ENCODE measurements at regions not wholly inside any gene's neighbourhood (a gene's known extent, or its start where the extent isn't known, plus 50 kb on each side); places are given as distances from the start of the nearest gene placed in this dataset.
"Not testable (repeated sequence)": the region's sequence is repeated elsewhere in the genome, so short reads cannot be mapped to it uniquely, and the experiment has no call there.

DNA sequence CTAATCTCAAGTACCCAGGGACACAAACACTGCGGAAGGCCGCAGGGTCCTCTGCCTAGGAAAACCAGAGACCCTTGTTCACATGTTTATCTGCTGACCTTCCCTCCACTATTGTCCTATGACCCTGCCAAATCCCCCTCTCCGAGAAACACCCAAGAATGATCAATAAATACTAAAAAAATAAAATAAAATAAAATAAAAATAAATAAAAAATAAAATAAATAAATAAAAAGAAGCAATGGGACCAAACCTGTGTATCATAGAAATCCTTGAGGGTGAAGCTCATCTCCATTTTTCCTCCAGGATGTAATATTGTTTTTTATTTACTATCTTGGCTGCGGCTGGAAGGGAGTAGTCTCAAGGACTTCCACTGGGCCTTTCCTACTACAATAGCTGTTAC, 82.0 kb upstream of the CMKLR1 start:
- DNase-seq, result not testable (repeated sequence)

DNA sequence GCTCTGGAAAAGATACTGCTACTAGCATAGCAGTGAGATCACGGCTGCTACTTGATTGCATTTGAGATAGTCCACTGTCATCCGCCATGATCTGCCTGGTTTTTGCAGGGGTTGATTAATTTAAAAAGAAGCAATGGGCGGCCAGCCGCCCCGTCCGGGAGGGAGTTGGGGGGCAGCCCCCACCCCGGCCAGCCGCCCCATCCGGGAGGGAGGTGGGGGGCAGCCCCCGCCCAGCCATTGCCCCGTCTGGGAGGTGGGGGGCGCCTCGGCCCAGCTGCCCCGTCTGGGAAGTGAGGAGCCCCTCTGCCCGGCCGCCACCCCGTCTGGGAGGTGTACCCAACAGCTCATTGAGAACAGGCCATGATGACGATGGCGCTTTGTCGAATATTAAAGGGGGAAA, 81.3 kb upstream of the CMKLR1 start:
- DNase-seq, result not testable (repeated sequence)

DNA sequence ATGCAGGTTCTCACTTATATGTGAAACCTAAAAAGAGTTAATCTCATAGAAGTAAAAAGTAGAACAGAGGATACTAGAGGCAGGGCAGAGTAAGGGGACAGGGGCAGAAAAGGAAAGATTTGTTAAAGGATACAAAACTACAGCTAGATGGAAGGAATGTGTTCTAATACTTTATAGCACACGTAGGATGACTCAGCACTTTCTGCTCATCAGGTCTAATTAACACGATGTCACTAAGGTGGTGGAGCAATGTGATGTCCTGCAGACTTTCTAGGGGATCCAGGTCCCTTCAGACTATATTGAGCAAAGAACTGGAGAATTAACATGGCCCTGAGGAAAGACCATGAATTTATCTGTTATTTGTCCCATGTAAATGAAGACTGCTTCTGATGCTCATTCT, 80.8 kb upstream of the CMKLR1 start:
- no peak for DNase-seq

DNA sequence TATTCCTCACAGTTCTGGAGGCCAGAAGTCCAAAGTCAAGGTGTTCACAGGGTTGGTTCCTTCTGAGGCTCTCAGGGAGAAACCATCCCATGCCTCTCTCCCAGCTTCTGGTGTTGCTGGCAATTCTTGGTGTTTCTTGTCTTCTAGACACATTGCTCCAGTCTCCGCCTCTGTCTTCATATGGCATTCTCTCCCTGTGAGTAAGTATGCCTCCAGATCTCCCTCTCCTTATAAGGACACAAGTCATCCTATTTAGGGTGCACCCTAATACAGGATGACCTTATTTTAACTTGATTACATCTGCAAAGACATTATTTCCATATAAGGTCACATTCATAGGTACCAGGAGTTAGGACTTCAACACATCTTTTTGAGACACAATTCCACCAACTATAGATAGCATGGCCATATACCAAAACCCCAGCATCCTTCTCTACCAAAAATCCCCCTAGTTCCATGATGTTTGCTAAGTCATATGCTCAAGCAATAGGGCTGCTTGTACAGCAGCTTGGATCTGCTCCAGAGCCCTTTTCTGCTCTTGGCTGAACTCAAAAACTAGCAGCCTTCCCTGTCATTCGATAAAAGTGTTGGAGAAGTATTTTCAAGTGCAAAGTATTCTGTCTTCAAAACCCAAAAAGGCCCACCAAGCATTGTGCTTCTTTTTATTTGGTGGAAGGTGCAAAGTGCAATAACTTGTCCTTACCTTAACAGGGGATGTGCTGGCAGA, 79.2 kb upstream of the CMKLR1 start:
- DNase-seq, result no peak

DNA sequence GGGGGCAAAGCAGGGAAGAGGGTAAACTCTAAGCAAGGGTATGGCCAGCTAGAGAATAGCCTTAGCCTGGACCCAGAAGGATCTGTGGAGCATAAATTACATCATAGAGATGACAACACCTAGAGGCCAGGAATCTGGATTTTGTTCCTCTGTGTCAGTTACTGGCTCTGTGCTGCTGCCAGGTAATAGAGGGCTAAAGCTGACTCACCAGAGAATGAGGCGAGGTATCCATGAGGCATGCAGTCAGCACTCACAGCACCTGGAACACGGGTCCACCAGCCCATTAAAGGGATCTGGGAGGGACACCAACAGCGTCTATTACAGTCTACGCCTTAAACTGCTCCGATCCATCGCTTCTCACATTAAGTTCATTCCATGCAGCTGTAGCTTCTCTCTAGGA, 74.9 kb upstream of the CMKLR1 start:
- no peak for DNase-seq

DNA sequence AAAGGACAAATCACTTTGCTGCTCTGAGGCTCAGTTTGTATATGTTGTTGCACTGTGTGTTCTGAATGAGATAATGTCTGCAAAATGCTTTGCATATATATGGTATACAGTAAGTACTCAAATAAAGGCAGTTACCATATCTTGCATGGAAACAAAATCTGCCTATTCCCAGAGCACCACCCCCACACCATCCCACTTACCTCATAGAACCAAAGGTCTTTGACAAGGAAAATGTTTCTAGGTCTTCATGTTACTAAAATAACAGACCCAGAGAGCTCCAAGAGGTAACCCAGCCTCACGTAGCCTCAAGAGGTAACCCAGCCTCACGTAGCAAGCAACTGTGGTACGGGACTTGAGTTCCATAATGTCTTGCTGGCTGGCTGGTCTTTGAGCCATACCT, 71.6 kb upstream of the CMKLR1 start:
- no peak for DNase-seq

DNA sequence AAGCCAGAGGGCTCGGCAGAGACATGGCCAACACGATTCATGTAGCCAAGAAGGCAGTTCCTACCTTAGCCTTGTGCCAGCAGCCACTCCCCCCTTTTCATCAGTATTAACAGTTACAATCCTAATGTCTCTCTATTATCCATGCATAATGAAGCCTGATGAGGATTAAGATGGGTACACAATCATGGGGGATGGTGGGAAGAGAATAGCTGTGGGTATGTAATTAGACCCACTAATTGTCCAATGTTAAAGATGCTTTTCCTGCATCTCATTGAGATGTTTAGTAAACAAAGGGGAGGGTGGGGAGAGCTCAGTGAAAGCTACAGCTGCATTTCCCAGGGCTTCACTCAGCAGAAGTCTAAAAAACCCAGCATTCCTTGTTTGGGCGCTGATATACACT, 70.4 kb upstream of the CMKLR1 start:
- no peak for DNase-seq

DNA sequence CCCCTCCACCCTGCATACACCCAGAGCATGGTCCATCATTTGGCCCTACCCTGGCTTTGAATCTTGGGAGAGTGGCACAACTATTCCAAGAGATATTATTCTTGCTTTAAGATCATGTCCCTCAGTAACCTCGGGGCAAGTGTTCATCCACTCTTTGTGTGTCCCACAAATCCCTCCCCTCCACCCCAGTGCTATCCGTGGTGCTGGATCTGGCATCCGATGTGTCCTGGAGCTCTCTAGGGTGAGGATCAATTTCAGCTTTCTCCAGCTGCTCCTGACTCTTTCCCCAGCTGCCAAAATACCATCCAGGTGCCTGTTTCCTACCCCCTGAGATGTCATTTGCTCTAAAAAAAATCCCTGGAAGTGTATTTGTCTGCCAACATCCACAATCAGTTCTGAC, 64.8 kb upstream of the CMKLR1 start:
- no peak for DNase-seq

DNA sequence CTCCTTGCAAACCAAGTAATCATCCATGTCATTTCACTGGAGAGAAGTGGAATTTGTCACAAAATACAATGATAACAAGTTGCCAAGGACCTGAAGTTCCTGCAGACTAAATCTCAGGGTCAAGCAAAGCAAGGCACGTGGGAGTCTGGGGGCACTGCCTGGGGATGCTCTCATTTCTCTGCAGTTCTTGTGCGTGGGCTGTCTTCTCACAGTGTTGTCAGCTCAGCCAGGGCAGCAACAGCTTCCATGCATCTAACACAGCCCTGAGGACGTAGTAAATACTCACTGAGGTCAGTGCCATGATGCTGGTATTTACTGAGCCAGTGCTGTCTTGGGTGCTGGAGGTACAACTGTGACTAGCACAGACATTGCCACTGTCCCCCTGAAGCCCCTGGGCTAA, 62.9 kb upstream of the CMKLR1 start:
- DNase-seq, result no peak

DNA sequence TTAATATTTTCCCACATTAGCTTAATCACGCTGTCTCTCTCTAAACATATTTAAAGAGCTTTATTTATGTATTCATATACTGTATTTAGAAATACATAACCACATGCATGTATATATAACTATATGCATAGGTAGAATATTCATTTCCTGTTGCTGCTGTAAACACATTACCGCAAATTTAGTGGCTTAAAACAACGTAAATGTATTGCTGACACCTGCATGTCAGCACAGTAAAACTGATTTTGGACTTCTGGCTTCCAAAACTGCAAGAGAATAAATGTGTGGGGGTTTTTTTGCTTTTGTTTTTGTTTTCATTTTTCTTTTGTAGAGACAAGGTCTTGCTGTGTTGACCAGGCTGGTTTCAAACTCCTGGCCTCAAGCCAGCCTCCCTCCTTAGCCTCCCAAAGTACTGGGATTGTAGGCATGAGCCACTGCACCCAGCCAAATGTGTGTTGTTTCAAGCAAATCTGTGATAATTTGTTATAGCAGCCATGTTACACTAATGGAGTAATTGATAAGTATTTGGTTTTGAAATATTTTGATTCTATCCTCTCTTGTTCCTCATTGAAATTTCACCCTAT, 61.9 kb upstream of the CMKLR1 start:
- no peak for DNase-seq

DNA sequence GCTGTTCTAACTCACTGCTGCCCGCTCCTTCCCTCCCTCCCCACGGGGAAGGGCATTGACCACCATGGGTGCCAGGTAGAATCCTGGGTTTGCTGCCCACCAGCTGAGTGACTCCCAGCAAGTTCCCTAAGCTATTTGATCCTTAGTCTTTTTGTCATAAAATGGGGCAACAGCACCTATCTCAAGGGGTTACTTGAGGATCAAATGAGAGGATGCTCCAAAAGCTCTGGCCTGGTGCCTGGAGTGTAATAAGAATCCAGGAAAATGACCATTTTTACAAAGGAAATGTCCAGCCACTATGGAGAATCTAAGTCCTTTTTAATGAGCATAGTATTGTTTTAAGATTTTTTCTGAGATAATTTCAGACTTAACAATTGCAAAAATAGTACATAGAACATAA, 61.4 kb upstream of the CMKLR1 start:
- DNase-seq, result no peak

DNA sequence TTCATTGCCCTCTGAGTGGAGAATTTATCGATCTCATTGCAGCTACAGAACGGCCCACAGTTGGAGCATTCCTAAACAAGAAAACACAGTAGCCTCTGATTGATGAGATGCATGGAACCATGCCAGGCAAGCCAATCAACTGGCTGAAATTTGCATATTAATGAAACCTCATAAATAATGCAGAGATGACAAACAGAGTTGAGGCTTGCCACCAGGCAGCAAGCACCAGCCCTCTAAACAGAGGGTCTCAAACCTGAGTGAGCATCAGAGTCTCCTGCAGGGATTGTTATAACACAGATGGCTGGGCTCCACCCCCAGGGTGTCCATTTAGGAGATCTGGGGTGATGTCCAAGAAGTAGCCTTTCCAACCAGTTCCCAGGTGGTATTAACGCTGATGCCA, 60.9 kb upstream of the CMKLR1 start:
- no peak for DNase-seq

DNA sequence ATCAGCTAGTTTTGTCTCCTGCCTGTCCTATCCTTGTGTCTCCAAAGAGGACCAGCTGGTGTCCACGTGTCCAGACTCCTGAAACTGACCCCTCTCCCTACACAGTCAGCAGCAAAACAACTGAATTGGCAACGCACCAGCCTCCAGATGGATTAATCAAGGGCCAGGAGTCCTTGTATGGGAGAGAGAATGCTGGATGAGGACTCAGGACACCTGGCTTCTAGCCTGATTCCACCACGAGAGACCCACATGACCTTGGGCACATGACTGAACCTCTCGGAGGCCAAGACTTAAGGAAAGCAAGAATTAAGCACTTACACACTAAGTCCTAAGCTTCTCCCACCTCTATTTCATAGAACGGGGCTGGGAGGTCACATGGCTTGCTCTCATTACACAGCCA, 60.4 kb upstream of the CMKLR1 start:
- peak; percentile 60 for DNase-seq

DNA sequence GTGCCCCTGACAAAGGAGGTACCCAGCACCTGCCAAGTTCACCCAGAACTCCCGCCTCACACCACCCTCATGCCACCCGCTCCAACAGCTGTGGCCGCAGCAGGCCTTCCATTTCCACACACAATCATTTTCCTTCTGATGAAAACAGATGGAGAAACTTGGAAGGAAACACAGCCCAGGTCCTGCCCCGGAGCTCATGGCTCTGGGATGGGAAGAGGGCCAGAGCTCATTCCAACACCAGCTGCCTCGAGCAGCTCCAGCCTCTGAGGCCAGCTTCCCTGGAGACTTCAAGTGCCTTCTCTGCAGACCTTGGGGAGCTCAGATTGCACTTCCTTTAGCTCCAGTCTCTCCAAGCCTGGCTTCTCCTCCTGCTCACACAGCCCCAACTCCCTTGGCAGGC, 55.1 kb upstream of the CMKLR1 start:
- peak; percentile 65 for DNase-seq

DNA sequence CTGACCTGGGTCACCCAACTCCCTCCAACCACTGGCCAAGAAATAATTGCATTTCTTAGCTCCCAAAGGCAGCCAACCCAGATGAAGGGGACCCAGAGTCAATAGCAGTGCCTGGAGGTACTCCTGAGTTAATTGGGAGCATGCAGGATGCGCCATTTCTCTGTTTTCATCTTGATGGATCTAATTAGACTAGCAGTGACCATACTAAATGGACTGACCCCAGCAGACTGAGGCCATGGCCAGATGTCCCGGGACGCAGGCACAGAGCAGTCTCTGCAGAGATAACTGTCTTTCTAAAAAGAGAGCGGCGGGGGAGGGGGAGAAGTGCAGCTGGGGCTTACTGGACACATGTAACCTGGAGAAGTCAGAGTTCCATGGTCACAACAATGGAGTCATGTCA, 53.2 kb upstream of the CMKLR1 start:
- DNase-seq, result no peak

DNA sequence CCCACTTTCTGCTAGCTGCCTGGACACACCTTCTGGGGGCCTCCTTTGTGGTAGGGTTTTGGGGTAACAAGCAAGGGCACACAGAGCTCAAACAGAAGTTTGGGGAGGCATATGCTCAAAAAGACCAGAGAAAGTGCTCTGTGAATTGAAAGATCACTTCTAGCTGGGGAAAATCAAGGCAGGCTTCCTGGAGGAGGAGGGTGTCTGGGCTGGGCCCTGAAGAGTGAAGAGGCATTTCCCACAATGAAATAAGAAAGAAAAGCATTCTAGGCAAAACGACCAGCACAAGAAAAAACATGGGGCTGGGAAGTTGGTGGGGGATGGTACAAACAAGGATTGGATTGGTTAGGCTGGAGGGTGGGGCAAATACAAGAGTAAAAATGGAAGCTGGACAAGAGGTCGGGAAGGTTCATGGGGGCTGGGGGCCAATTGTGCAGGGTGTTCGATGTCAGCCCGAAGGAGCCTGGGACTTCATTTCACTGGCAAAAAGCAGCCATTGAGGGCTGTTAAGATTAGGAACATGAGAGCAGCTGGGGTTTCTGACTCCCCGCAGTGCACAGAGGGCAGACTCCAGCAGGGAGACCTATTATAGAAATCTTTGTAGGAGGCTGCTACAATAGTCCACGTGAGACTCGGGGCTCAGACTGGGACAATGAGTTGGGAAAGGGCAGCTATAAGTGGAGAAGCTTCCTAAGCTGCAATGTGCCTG, 51.5 kb upstream of the CMKLR1 start:
- no peak for DNase-seq

DNA sequence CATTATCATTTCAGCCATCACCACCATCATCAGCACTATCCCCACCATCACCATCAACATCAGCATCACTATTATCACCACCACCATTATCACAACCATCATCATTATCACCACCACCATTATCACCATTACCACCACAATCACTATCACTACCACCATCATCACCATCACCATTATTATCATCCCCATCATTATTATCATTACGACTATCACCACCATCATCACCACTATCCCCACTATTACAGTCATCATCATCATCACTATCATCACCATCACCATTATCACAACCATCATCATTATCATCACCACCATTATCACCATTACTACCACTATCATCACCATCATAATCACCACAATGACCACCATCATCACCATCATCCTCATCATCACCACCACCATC, 50.4 kb upstream of the CMKLR1 start:
- DNase-seq, result no peak

Measured in right hindlimb (tissue), 1 donor.